HCT116 (cell line): ENCODE measurements at regions not wholly inside any gene's neighbourhood (a gene's known extent, or its start where the extent isn't known, plus 50 kb on each side); places are given as distances from the start of the nearest gene placed in this dataset.

ENCODE experiments used
- ATAC-seq: fragments of 200-7000 bp; cut with Tn5 transposase; 2 replicates; pipeline ENCODE4 v1.9.1; 2020; ENCODE audit warnings: mild to moderate bottlenecking, moderate library complexity
- BruUV-seq: library from RNA; stranded (reverse); fragments of 400-500 nt; replicated peaks from 2 replicates; lab custom pipeline; 2021; lab: Mats Ljungman, UMichigan
- CTCF ChIA-PET: fragments of 300-600 bp; sonication (Branson Sonifier 250); formaldehyde crosslinking; loops from one replicate; lab custom pipeline; 2021; ENCODE audit warnings: antibody characterized with exemption; lab: Charles Lee
- POLR2A ChIA-PET: fragments of 300-600, 350-600 bp; sonication (Branson Sonifier 250); formaldehyde crosslinking; loops from one replicate; lab custom pipeline; 2021; ENCODE audit warnings: antibody characterized with exemption; lab: Charles Lee
- RAD21 ChIA-PET, 2 experiments: fragments of 300-600 bp; sonication (Branson Sonifier 250); formaldehyde crosslinking; loops; one replicate each; lab custom pipeline; 2023; ENCODE audit warnings: low total read pairs in 2 of 2; ENCODE audit not compliant: uncharacterized antibody in 2 of 2, unreplicated experiment in 2 of 2, low non-redundant PET in 1 of 2; lab: Charles Lee
- DNase-seq: peaks from one replicate; pipeline ENCODE4 v3.0.0-alpha.2; 2010; ENCODE audit warnings: low read depth, low spot score
- H2AFZ ChIP-seq: fragments of 200-600 bp; shearing (Covaris generic), sonication (generic); 2 replicates; pipeline ENCODE4 v1.6.1; 2017; ENCODE audit warnings: low read depth, mixed run types, mixed read lengths, antibody characterized with exemption, low read length; ENCODE audit not compliant: poor library complexity, severe bottlenecking
- H3K27ac ChIP-seq: 2 replicates; pipeline ENCODE4 v1.5.1; 2012; ENCODE audit warnings: low read depth, low read length
- H3K27me3 ChIP-seq: fragments of 200-600 bp; sonication (generic); 2 replicates; pipeline ENCODE4 v1.6.1; 2016; ENCODE audit warnings: mixed run types, low read length, mixed read lengths; ENCODE audit not compliant: insufficient read depth
- H3K36me3 ChIP-seq, 2 experiments: fragments of 200-500 bp in 1 of 2; fragments of 200-600 bp in 1 of 2; sonication (Bioruptor generic) in 1 of 2; sonication (generic) in 1 of 2; 2 replicates each; pipeline versions ENCODE4 v1.5.1 to v1.6.1; 2014 to 2016; ENCODE audit warnings: low read length in 2 of 2, inconsistent platforms in 1 of 2, mixed read lengths in 1 of 2, mixed run types in 1 of 2; ENCODE audit not compliant: insufficient read depth in 2 of 2, control insufficient read depth in 1 of 2
- H3K4me1 ChIP-seq, 2 experiments: fragments of 200-600 bp in 1 of 2; sonication (generic) in 1 of 2; 2 replicates each; pipeline versions ENCODE4 v1.5.1 to v1.6.1; 2012 to 2017; ENCODE audit warnings: low read length in 2 of 2, inconsistent platforms in 1 of 2, mild to moderate bottlenecking in 1 of 2, mixed read lengths in 1 of 2, mixed run types in 1 of 2, moderate library complexity in 1 of 2; ENCODE audit not compliant: insufficient read depth in 2 of 2, control insufficient read depth in 1 of 2
- H3K4me2 ChIP-seq: fragments of 200-600 bp; sonication (generic); 2 replicates; pipeline ENCODE4 v1.6.1; 2017; ENCODE audit warnings: mixed run types, low read length, mixed read lengths
- H3K4me3 ChIP-seq, 2 experiments: fragments of 200-600 bp in 1 of 2; sonication (generic) in 1 of 2; replicated peaks in 1 of 2; 2 replicates each; pipeline ENCODE4 v1.5.1; 2011 to 2016; ENCODE audit warnings: low read length in 2 of 2, control low read depth in 1 of 2, low read depth in 1 of 2, mild to moderate bottlenecking in 1 of 2, mixed read lengths in 1 of 2, mixed run types in 1 of 2
- H3K79me2 ChIP-seq: fragments of 200-600 bp; sonication (generic); 2 replicates; pipeline ENCODE4 v1.6.1; 2017; ENCODE audit warnings: mild to moderate bottlenecking, mixed run types, low read length, moderate library complexity, mixed read lengths; ENCODE audit not compliant: insufficient read depth
- H3K9ac ChIP-seq: fragments of 200-600 bp; sonication (generic); 2 replicates; pipeline ENCODE4 v1.6.1; 2016; ENCODE audit warnings: low read length, mixed read lengths
- H3K9me2 ChIP-seq: fragments of 200-600 bp; sonication (generic), shearing (Covaris generic); 2 replicates; pipeline ENCODE4 v1.6.1; 2017; ENCODE audit warnings: mixed run types, mild to moderate bottlenecking, moderate library complexity; ENCODE audit not compliant: insufficient read depth
- H3K9me3 ChIP-seq, 2 experiments: fragments of 200-500 bp in 1 of 2; fragments of 200-600 bp in 1 of 2; sonication (Bioruptor generic) in 1 of 2; sonication (generic) in 1 of 2; 2 replicates each; pipeline ENCODE4 v1.6.1; 2014 to 2017; ENCODE audit warnings: low read length in 2 of 2, mixed read lengths in 2 of 2, inconsistent platforms in 1 of 2, low read depth in 1 of 2, mild to moderate bottlenecking in 1 of 2, mixed run types in 1 of 2, moderate library complexity in 1 of 2; ENCODE audit not compliant: control insufficient read depth in 1 of 2, insufficient read depth in 1 of 2
- H4K20me1 ChIP-seq: fragments of 200-600 bp; sonication (generic), shearing (Covaris generic); 2 replicates; pipeline ENCODE4 v1.6.1; 2017; ENCODE audit warnings: mixed run types, mild to moderate bottlenecking, moderate library complexity; ENCODE audit not compliant: insufficient read depth
- CTCF ChIP-seq, 3 experiments: fragments of 200-600 bp in 1 of 3; sonication (generic) in 1 of 3; IDR thresholded peaks in 2 of 3; conservative IDR thresholded peaks in 1 of 3; 2 replicates each; pipeline ENCODE4 v1.5.1; 2012 to 2017; ENCODE audit warnings: low read depth in 2 of 3, low read length in 2 of 3, antibody characterized with exemption in 1 of 3, borderline replicate concordance in 1 of 3, control low read depth in 1 of 3, mild to moderate bottlenecking in 1 of 3, mixed read lengths in 1 of 3, mixed run types in 1 of 3, moderate library complexity in 1 of 3; ENCODE audit not compliant: insufficient read depth in 1 of 3
- POLR2AphosphoS5 ChIP-seq: IDR thresholded peaks from 2 replicates; pipeline ENCODE4 v1.6.1; 2011; ENCODE audit warnings: mild to moderate bottlenecking, low read depth, low read length, moderate library complexity
- SIN3A ChIP-seq: IDR thresholded peaks from 2 replicates; pipeline ENCODE4 v1.6.1; 2012; ENCODE audit warnings: low read depth
- intact Hi-C: fragments of 100-400 bp; cut with micrococcal nuclease; formaldehyde crosslinking; loops from 2 replicates; pipeline ENCODE4 v1.10.0; 2022

- ATAC-seq (peak; percentile 78), DNase-seq (peak; percentile 40)
- no peak overlapping the region for H2AFZ ChIP-seq
- 0 out of 4 replicates have a peak overlapping the region, but pooled peaks of 1 of the 2 experiments have one; percentile 14 for H3K4me3 ChIP-seq
- no peaks in the 10 kb centered on the region for H3K9me2 ChIP-seq
- peak overlapping the region; percentile 66 for H3K4me2 ChIP-seq
- intact Hi-C loops: loop anchor here (1.0 kb wide), 1 partner anchor 181 kb away; no protein-coding TSS in a partner anchor
- BruUV-seq: no TSS peak
- no peaks in the 10 kb centered on the region for H3K9me3 ChIP-seq
- H3K27me3 ChIP-seq: no peaks in the 10 kb centered on the region
- RAD21 ChIA-PET: no interaction called here
- POLR2A ChIA-PET: interaction anchor here (1.0 kb wide), 1 partner anchor 88 kb away, joined by 3 read pairs; the partner anchor contains the start of gene CEBPB
- peak; percentile 31; the same call in 1 of the 2 replicates for TF ChIP-seq POLR2AphosphoS5
- TF ChIP-seq SIN3A: no peak
- peak in 2 of 3 experiments; percentile 45 to 57; a peak in 4 of 6 replicates for TF ChIP-seq CTCF (IDR thresholded peaks at IDR 0.05 in 2 of 3, conservative IDR thresholded peaks at IDR 0.05 in 1 of 3; ENCODE audit: borderline replicate concordance in 1 of 3, insufficient read depth in 1 of 3, low read depth in 2 of 3, low read length in 2 of 3)
- no peaks in the 10 kb centered on the region for H4K20me1 ChIP-seq
- peaks cover 19 to 48% of the 10 kb centered on the region in 2 experiments for H3K4me1 ChIP-seq
- peak overlapping the region; percentile 48 for H3K27ac ChIP-seq
- H3K79me2 ChIP-seq: no peaks in the 10 kb centered on the region
- CTCF ChIA-PET: no interaction called here
- H3K36me3 ChIP-seq: no peaks in the 10 kb centered on the region
- H3K9ac ChIP-seq: peak overlapping the region; percentile 34
Measured at GRCh38 chr20:50278684-50279531, 88.3 kb downstream of the CEBPB start.
